Raji (cell line): ENCODE measurements at regions not wholly inside any gene's neighbourhood (a gene's known extent, or its start where the extent isn't known, plus 50 kb on each side); places are given as distances from the start of the nearest gene placed in this dataset.

Experiments used
- POLR2A ChIP-seq: IDR thresholded peaks from 2 replicates; pipeline ENCODE4 v1.6.1; 2011; ENCODE audit warnings: low read depth, low read length, control low read depth; ENCODE audit not compliant: insufficient read depth

DNA sequence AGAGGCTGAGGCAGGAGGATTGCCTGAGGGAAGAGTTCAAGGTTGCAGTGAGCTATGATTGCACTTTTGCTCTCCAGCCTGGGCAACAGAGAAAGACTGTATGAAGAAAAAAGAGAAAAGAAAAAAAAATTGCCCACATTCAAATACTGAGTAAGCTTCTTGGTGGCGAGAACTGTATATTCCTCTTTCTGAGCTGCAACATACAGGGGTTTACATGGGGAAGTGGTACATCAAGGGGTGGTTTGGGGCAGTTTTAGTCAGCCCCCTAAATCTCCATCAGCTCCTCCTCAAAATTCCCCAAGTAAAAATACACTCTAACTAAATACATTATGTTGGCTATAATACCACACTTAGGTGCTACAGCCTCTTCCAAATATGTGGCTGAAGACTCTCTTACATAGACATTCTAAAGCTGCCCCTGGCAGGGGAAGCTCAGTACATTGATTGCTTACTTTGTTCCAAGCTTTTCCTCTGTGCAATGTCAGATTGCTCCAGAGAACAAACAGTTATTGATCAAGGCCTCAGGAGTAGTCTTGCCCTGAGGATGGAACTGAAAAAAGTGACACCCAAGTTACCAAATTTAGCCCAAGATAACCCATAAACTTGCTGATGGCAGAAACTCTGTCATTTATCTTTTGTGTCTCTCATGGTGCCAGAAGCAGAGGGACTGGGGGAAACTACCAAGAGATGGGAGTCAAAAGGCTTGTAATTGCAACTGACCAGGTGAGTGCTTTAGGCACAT is 107.4 kb upstream of the RIPOR2 start:
- no peak for TF ChIP-seq POLR2A

DNA sequence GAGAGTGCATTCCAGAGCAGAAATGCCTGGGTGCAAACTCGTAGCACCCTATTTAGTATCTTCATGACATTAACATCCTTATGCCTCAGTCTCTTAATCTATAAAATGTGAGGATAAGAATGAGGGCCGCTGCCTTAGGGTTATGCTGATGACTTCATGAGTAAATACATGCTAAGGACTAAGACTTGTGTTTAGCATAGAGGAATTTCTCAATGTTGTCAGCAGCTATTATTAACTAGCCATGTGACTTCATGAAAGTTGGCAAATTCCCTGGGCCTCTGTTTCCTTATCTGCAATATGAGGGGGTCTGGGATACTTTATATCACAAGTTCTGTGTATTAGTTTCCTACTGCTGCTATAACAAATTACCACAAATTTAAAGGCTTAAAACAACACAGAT is 108.1 kb upstream of the RIPOR2 start:
- no peak for TF ChIP-seq POLR2A

DNA sequence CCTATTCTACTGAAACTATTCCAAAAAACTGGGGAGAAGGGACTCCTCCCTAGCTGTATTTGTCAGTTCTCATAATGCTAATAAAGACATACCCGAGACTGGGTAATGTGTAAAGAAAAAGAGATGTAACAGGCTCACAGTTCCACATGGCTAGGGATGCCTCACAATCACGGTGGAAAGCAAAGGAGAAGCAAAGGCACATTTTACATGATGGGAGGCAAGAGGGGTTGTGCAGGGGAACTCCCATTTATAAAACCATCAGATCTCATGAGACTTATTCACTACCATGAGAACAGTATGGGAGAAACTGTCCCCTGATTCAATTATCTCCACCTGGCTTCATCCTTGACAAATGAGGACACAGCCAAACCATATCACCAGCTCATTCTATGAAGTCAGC is 111.2 kb upstream of the RIPOR2 start:
- no peak for TF ChIP-seq POLR2A

DNA sequence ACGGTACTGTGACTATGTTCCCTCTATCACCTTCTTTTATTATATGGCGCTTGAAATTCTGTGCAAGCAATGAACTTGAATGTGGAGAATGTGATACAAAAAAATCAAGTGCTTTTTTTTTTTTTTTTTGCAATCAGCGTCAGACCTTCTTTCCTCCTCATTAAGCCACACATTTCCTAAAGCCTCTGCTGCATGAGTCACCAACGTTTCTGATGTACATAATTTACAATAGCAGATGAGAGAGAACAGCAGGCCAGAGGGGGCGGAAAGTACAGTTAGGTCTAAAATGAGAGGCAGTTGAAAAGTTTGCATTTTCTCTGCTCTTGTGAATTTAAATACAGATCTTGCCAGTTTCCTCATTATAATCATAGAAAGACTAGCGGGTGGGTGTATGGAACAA is 114.6 kb upstream of the RIPOR2 start:
- TF ChIP-seq POLR2A = no peak; the same call in 1 of the 2 replicates

DNA sequence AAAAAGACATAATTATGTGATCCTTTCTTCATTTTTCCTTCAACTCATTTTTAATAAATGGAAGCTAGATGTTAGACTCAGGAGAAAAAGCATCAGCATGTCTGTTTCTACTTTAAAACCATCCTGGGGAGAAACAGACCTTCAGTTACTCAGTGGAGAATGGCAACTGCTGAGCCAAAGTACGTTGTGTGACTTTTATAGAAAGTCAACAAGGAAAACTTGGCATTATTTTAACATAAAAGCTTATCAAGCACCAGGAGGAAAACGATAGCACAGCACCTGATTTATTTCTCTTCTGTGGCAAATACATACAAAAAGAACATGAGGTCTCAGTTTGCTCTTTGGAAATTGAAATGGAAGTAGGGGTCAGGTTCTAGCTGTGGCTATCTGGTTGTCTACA is 115.3 kb upstream of the RIPOR2 start:
- TF ChIP-seq POLR2A = no peak

DNA sequence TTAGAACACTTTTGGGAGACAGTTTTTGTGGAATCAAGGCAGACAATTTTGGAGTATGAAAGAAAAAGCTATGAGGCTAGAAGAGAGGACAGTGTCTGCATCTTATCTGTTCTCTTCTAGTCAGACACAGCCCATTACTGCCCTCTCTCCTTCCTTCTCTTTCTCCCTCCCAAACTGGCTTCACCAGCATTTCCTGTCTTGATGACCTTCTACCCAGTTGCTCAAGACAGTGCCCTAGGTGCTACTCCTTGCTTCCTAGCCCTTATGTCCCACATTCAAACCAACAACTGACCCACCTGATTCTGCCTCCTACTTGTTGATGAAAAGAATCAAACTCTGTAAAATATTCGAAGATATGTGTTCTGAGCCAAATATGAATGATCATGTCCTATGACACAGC is 116.4 kb upstream of the RIPOR2 start:
- TF ChIP-seq POLR2A = no peak

DNA sequence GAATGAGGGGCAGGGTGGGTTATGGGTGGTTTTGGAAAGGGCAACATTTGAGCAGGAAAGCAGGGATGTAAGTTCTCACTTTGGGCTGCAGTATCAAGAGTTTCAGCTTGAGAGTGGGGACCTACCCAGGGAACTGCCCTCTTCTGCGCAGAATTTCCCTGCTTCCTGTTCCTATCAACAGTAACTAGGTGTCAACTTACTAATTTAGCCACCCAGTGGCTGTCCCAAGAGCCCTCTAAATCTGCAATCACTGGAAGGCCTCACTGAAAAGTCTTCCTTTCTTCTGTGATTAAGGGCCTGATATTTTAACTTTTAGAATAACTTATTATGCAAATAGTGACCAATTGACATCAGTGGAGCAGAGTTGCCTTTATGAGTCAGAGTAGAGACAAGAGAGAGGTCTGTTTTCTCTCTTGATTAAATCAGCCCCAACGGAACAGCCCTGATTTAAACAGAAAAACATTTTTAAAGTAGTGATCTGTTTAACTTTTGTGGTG is 118.2 kb upstream of the RIPOR2 start:
- TF ChIP-seq POLR2A = peak; percentile 31; the same call in 1 of the 2 replicates

DNA sequence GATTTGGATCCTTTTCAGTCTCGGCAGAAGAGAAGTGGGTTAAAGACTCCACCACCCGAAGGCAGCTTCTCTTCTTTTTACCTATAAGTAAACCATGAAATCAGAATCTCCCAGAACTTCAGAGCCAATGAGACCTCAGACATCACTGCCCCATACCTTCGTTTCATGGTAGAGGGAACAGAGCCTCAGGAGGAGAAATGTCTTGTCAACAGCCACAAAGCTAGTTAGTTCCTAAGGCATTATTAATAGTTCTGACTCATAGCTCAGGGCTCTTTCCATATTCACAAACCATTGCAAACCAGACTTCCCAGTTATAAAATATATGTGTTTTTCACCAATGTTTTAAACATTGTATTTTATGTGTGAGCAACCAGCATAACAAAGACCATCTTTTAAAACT is 118.7 kb upstream of the RIPOR2 start:
- TF ChIP-seq POLR2A = no peak

DNA sequence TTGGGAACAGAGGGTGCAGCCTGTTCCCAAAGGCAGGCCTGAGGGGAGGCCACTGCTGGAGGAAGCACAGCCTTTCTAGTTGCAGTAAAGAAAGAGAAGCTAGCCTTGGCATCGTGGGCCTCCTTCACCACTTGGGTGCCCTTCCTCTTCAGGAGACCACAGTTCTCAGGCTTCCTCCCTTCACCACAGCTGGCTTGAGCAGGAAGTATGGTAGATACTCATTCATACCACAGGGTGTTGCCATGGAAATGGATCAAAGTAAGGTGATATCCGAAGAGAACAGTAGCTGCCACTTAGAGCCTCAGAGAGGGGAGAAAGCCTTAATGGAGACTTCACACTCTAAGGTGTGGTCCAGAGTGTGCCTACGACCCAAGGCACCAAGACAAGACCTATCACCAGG is 120.4 kb upstream of the RIPOR2 start:
- 0 out of 2 replicates have a peak, but pooled peaks have one; percentile 13 for TF ChIP-seq POLR2A

DNA sequence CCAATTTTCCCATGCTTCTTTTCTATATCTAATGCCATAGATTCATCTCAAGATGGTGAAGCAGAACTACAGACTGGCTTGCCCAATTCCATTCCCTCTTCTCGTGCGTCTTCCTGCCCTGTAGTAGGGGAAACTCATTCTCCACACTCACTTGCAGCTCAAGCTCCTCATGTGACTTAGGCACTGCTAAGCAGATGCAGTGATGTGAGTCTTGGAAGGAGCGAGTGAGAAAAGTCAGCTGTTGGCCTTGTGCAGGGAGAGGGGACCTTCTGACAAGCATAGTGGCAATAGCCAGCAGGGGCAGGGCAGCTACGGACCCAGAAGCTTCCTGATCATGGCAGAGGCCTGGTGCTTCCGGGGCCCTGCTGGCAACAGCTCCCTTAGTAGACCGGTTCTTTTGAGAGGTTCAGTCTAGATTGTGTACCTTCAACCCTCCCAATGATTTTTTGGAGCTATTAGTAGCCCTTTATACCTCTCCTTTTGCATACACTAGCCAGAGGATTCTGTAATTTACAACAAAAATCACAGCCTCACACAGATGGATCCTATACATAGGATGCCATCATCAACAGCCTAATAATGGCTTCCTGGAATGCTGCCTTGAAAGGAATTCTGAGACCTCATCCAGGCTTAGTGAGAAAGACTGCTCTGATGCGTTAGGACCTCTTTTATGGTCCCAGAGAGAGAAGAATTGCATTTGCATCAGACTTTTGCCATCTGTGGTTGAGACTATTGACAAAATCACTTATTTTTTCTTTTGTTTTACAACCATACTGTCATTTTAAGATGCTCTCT is 121.5 kb upstream of the RIPOR2 start:
- no peak for TF ChIP-seq POLR2A

DNA sequence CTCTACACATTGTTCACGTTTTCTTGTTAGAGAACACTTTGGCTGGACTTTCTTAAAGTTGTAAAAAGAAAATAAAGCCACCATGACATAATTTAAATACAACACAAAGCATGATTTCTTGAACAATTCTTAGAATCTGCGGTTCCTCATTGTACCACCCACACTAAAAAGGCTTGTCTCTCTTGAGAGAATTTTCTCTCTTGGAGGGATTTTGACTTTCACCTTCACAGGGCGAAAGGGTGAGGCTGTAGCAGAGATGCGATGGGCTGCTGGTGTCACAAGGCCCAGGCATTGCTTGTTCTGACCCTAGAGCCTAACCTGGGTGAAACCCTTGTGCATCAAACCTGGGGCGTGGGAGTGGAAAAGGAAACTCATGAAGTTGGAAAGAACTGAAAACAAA is 122.7 kb upstream of the RIPOR2 start:
- TF ChIP-seq POLR2A = no peak

DNA sequence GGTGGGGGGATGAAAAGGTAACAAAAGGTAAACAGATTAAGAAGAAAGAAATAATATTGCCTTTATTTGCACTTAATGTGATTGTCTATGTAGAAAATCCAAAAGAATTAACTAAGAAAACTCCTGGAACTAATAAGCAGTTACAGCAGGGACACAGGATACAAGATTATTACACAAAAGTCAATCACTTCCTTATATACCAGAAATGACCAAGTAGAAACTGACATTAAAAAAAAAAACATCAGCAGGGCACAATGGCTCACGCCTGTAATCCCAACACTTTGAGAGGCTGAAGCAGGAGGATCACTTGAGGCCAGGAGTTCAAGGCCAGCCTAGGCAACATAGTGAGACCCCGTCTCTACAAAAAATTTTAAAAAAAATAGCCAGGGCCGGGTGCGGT is 123.2 kb upstream of the RIPOR2 start:
- no peak for TF ChIP-seq POLR2A

DNA sequence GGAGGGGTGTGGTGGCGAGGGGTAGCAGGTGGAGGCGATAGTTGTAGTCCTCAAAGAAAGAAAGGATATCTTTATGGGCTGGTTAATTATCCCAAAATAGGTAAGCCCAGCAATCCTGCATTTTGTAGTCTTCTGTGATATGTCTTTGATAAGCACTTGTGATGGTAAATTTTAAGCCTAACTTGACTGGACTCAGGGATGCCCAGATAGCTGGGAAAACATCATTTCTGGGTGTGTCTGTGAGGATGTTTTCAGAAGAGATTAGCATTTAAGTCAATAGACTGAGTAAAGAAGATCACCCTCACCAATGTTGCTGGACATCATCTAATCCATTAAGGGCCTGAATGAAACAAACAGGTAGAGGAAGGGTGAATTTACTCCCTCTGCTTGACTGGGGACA is 124.8 kb upstream of the RIPOR2 start:
- no peak for TF ChIP-seq POLR2A

DNA sequence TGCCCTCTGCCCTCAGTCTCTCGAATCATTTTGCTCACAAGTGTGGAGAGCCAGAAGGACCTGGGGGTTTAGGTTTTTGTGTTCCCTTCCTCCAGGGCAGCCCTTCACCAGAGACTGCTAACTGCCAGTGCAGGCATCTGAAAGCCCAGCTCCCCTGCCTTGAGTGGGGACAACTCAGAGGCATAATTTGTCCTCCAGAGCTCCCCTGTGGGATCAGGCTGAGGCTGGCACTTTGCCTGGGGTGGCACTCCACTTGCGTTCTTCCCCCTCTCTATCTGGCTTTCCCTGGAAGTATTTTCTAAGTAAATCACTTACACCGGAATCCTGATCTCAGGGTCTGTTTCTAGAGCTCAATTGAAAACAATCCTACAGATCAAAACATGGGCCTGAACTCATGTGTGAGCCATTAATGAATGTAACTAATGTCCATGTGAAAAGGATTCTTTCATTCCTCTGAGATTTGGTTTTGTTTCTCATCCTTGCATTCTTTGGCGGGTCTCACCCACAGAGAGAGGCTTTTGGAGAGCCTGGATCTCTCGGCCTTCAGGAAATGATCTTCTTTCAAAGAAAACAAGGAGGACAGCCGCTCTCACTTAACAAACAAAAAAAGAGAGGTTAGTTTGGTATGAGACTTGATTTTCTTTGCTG is 125.7 kb upstream of the RIPOR2 start:
- TF ChIP-seq POLR2A = no peak

DNA sequence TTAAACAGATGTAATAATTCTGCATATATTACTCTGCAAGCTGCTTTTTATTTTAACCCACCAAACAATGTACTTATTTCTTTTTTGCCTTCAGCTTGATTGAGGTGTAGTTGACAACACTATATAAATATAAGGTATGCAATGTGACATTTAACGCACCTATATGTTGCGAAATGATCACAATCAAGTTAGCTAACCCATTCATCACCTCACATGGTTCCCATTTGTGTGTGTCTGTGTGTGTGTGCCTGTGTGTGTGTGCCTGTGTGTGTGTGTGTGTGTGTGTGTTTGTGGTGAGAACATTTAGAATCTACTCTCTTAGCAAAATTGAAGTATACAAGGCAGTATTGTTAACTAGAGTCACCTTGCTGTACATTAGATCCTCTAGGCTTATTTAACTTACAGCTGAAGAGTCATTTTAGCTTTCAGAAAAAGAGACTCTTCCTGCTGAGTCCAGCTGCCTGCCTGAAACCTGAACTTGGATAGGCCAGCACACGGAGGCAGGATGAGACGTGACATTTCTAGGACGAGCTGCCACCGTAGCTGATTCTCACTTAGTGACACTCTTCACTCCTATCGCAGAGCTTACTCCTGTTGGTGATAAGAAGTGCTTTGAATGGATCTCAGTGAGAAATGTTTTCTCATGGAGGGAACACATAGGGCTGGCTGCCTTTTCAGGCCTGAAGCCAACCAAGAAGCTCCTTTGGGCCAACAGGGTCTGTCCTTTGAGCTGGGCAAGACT is 126.5 kb upstream of the RIPOR2 start:
- TF ChIP-seq POLR2A = no peak
